PC-3 (cell line): ENCODE measurements at regions not wholly inside any gene's neighbourhood (a gene's known extent, or its start where the extent isn't known, plus 50 kb on each side); places are given as distances from the start of the nearest gene placed in this dataset.

Source experiments
- EZH2 ChIP-seq: fragments of 300-600 bp; sonication (generic); IDR thresholded peaks from one replicate; pipeline ENCODE4 v1.6.1; 2017; ENCODE audit warnings: antibody characterized with exemption, mild to moderate bottlenecking, low read length; ENCODE audit not compliant: unreplicated experiment
- EZH2phosphoT487 ChIP-seq: fragments of 300-600 bp; sonication (generic); IDR thresholded peaks from 2 replicates; pipeline ENCODE4 v1.6.1; 2018; ENCODE audit warnings: mild to moderate bottlenecking, antibody characterized with exemption, low read length, borderline replicate concordance
- TF ChIP-seq, protein P1 (sequence below): fragments of 300-600 bp; sonication (generic); conservative IDR thresholded peaks from 2 replicates; pipeline ENCODE4 v1.5.1; 2017; ENCODE audit warnings: antibody characterized with exemption, low read depth, mild to moderate bottlenecking, low read length

DNA sequence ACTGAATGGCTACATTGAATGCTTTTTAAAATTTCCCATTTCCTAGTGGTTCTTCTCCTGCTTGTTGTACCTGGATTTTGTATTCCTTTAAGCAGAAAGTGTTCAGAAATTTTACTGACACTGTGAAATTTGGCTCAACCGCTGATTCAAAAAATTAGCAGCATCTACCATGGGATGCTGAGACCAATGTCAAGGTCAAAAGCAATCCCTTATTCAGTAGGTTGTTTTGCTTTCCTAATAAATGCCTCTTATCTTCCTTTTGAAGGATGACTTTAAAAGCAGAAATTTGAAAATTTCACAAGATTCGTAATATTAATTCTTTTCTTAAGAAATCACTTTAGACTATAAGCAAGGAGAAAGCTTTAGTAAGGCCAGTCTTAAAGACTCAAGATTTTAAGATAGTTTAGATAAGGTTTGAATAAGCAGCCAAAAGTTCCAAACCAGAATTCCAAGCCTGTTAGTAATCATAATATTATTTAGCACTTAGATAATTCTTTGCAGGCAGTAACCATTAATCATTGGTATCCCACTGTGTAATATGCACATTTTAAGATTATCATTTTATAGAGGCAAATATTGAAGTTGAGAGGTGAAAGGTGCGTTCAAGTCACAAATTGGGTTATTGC, 508.8 kb downstream of the ANKRD50 start:
- TF ChIP-seq, protein P1, sequence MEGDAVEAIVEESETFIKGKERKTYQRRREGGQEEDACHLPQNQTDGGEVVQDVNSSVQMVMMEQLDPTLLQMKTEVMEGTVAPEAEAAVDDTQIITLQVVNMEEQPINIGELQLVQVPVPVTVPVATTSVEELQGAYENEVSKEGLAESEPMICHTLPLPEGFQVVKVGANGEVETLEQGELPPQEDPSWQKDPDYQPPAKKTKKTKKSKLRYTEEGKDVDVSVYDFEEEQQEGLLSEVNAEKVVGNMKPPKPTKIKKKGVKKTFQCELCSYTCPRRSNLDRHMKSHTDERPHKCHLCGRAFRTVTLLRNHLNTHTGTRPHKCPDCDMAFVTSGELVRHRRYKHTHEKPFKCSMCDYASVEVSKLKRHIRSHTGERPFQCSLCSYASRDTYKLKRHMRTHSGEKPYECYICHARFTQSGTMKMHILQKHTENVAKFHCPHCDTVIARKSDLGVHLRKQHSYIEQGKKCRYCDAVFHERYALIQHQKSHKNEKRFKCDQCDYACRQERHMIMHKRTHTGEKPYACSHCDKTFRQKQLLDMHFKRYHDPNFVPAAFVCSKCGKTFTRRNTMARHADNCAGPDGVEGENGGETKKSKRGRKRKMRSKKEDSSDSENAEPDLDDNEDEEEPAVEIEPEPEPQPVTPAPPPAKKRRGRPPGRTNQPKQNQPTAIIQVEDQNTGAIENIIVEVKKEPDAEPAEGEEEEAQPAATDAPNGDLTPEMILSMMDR = no peak
- no peak for TF ChIP-seq EZH2
- TF ChIP-seq EZH2phosphoT487 = no peak
